Neural progenitor cell (in vitro differentiated cells): ENCODE measurements at regions not wholly inside any gene's neighbourhood (a gene's known extent, or its start where the extent isn't known, plus 50 kb on each side); places are given as distances from the start of the nearest gene placed in this dataset.

Experiments
- DNase-seq: peaks from one replicate; pipeline ENCODE4 v3.0.0-alpha.2; 2016; ENCODE audit warnings: low spot score
- H2AFZ ChIP-seq: fragments of 200-600 bp; sonication (generic); replicated peaks from 2 replicates; pipeline ENCODE4 v1.6.1; 2016; ENCODE audit warnings: antibody characterized with exemption
- H3F3A ChIP-seq: fragments of 200-600 bp; sonication (generic); 2 replicates; pipeline ENCODE4 v1.6.1; 2016; ENCODE audit warnings: antibody characterized with exemption, low read depth
- H3K27ac ChIP-seq: fragments of 200-600 bp; sonication (generic); 2 replicates; pipeline ENCODE4 v1.5.1; 2016; ENCODE audit warnings: mild to moderate bottlenecking
- H3K27me3 ChIP-seq: fragments of 200-600 bp; sonication (generic); 2 replicates; pipeline ENCODE4 v1.6.1; 2016; ENCODE audit warnings: mild to moderate bottlenecking, moderate library complexity
- H3K36me3 ChIP-seq: fragments of 200-600 bp; sonication (generic); 2 replicates; pipeline ENCODE4 v1.5.1; 2016
- H3K4me1 ChIP-seq: fragments of 200-600 bp; sonication (generic); 2 replicates; pipeline ENCODE4 v1.6.1; 2016; ENCODE audit warnings: mixed run types
- H3K4me2 ChIP-seq: fragments of 200-600 bp; sonication (generic); 2 replicates; pipeline ENCODE4 v1.6.1; 2016
- H3K4me3 ChIP-seq: fragments of 200-600 bp; sonication (generic); 2 replicates; pipeline ENCODE4 v1.5.1; 2016
- H3K79me2 ChIP-seq: fragments of 200-600 bp; sonication (generic); 2 replicates; pipeline ENCODE4 v1.6.1; 2016; ENCODE audit warnings: low read depth
- H3K9ac ChIP-seq: fragments of 200-600 bp; sonication (generic); 2 replicates; pipeline ENCODE4 v1.6.1; 2016
- H3K9me3 ChIP-seq: fragments of 200-600 bp; sonication (generic); 2 replicates; pipeline ENCODE4 v1.5.1; 2016; ENCODE audit warnings: low read depth
- H4K20me1 ChIP-seq: fragments of 200-600 bp; sonication (generic); 2 replicates; pipeline ENCODE4 v1.6.1; 2016; ENCODE audit warnings: low read depth
- H3K27ac Mint-ChIP-seq: 3 replicates; pipeline ENCODE4 v1.8.0; 2021; ENCODE audit warnings: mixed read lengths
- H3K27me3 Mint-ChIP-seq: 2 replicates; pipeline ENCODE4 v1.8.0; 2022; ENCODE audit warnings: low read depth, mild to moderate bottlenecking, inconsistent platforms, moderate library complexity, mixed read lengths; ENCODE audit not compliant: insufficient read depth
- H3K36me3 Mint-ChIP-seq: 3 replicates; pipeline ENCODE4 v1.8.0; 2021; ENCODE audit warnings: mixed read lengths
- H3K4me1 Mint-ChIP-seq: 3 replicates; pipeline ENCODE4 v1.8.0; 2021; ENCODE audit warnings: mixed read lengths
- H3K4me3 Mint-ChIP-seq: 3 replicates; pipeline ENCODE4 v1.8.0; 2021; ENCODE audit warnings: mild to moderate bottlenecking, moderate library complexity, mixed read lengths
- H3K9me3 Mint-ChIP-seq: 3 replicates; pipeline ENCODE4 v1.8.0; 2020; ENCODE audit warnings: mixed read lengths
- EZH2 ChIP-seq: fragments of 200-600 bp; sonication (generic); IDR thresholded peaks from 2 replicates; pipeline ENCODE4 v1.6.1; 2017; ENCODE audit warnings: antibody characterized with exemption, mild to moderate bottlenecking, moderate library complexity
- EZH2phosphoT487 ChIP-seq: fragments of 200-600 bp; sonication (generic); IDR thresholded peaks from 2 replicates; pipeline ENCODE4 v1.6.1; 2017; ENCODE audit warnings: antibody characterized with exemption
- TF ChIP-seq, protein P1 (sequence below): fragments of 200-600 bp; sonication (generic); IDR thresholded peaks from 2 replicates; pipeline ENCODE4 v1.5.1; 2017; ENCODE audit warnings: antibody characterized with exemption, mild to moderate bottlenecking

GRCh38 chr3:4232798-4233197 is 70.4 kb upstream of the SETMAR start:
- no peaks in the 10 kb centered on the region for H3K36me3 ChIP-seq
- H3K4me3 ChIP-seq, result no peak overlapping the region
- H3K4me2 ChIP-seq, result peak overlapping the region; percentile 58
- no peaks in the 10 kb centered on the region for H3K4me1 Mint-ChIP-seq
- no peak overlapping the region for H2AFZ ChIP-seq
- no peaks in the 10 kb centered on the region for H3K27me3 Mint-ChIP-seq
- H3K27me3 ChIP-seq, result no peaks in the 10 kb centered on the region
- no peak overlapping the region for H3K4me3 Mint-ChIP-seq
- TF ChIP-seq, protein P1, sequence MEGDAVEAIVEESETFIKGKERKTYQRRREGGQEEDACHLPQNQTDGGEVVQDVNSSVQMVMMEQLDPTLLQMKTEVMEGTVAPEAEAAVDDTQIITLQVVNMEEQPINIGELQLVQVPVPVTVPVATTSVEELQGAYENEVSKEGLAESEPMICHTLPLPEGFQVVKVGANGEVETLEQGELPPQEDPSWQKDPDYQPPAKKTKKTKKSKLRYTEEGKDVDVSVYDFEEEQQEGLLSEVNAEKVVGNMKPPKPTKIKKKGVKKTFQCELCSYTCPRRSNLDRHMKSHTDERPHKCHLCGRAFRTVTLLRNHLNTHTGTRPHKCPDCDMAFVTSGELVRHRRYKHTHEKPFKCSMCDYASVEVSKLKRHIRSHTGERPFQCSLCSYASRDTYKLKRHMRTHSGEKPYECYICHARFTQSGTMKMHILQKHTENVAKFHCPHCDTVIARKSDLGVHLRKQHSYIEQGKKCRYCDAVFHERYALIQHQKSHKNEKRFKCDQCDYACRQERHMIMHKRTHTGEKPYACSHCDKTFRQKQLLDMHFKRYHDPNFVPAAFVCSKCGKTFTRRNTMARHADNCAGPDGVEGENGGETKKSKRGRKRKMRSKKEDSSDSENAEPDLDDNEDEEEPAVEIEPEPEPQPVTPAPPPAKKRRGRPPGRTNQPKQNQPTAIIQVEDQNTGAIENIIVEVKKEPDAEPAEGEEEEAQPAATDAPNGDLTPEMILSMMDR, result no peak
- TF ChIP-seq EZH2phosphoT487 (no peak), EZH2 (no peak)
- peaks cover 7% of the 10 kb centered on the region for H3K9me3 Mint-ChIP-seq
- no peak overlapping the region for H3K27ac ChIP-seq
- H3K27ac Mint-ChIP-seq, result no peak overlapping the region
- no peak overlapping the region for H3K9ac ChIP-seq
- H4K20me1 ChIP-seq, result no peaks in the 10 kb centered on the region
- peak; percentile 16 for DNase-seq
- H3K9me3 ChIP-seq, result no peaks in the 10 kb centered on the region
- H3F3A ChIP-seq, result peaks cover 3% of the 10 kb centered on the region
- peaks cover 17% of the 10 kb centered on the region for H3K4me1 ChIP-seq
- no peaks in the 10 kb centered on the region for H3K79me2 ChIP-seq
- H3K36me3 Mint-ChIP-seq, result no peaks in the 10 kb centered on the region

DNA sequence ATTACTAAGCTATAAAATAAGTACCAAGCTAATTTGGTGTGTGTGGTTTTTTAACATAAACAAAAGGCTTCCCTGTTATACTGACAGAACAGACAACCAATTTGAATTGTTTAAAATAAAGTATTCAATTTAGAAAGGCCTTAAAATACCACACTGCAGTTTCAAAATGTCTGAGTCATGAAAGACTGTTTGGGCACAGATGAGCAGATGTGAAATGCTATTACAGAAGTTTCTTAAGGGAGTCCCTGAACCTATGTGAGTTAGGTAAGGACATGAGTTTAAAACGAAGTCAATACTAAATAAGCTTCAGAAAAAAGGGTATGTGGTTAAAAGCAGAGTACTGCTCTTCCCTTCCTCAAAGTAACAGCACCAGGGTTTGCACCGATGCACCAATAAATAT is 69.7 kb upstream of the SETMAR start:
- H3K9me3 Mint-ChIP-seq, result peaks cover 8% of the 10 kb centered on the region
- Histone ChIP-seq H3K9ac (no peak overlapping the region), H3K4me2 (peak overlapping the region; percentile 58), H3K36me3 (no peaks in the 10 kb centered on the region), H3K79me2 (no peaks in the 10 kb centered on the region), H2AFZ (no peak overlapping the region), H3F3A (peaks cover 3% of the 10 kb centered on the region), H3K9me3 (no peaks in the 10 kb centered on the region), H4K20me1 (no peaks in the 10 kb centered on the region), H3K27ac (no peak overlapping the region), H3K4me3 (no peak overlapping the region), H3K4me1 (peaks cover 17% of the 10 kb centered on the region), H3K27me3 (no peaks in the 10 kb centered on the region)
- H3K36me3 Mint-ChIP-seq, result no peaks in the 10 kb centered on the region
- no peak overlapping the region for H3K4me3 Mint-ChIP-seq
- DNase-seq, result no peak
- H3K27me3 Mint-ChIP-seq, result no peaks in the 10 kb centered on the region
- TF ChIP-seq EZH2phosphoT487, result no peak
- TF ChIP-seq EZH2, result no peak
- TF ChIP-seq, protein P1, result no peak
- H3K4me1 Mint-ChIP-seq, result no peaks in the 10 kb centered on the region
- H3K27ac Mint-ChIP-seq, result no peak overlapping the region

- H3K4me1 Mint-ChIP-seq, result no peaks in the 10 kb centered on the region
- Histone ChIP-seq H3K9ac (no peak overlapping the region), H3F3A (peaks cover 3% of the 10 kb centered on the region), H3K79me2 (no peaks in the 10 kb centered on the region), H3K36me3 (no peaks in the 10 kb centered on the region), H3K4me1 (peaks cover 17% of the 10 kb centered on the region), H4K20me1 (no peaks in the 10 kb centered on the region), H3K4me2 (no peak overlapping the region), H2AFZ (no peak overlapping the region), H3K4me3 (no peak overlapping the region), H3K27me3 (no peaks in the 10 kb centered on the region), H3K9me3 (no peaks in the 10 kb centered on the region), H3K27ac (no peak overlapping the region)
- H3K9me3 Mint-ChIP-seq, result peaks cover 8% of the 10 kb centered on the region
- no peaks in the 10 kb centered on the region for H3K27me3 Mint-ChIP-seq
- no peak overlapping the region for H3K4me3 Mint-ChIP-seq
- no peaks in the 10 kb centered on the region for H3K36me3 Mint-ChIP-seq
- no peak overlapping the region for H3K27ac Mint-ChIP-seq
- TF ChIP-seq EZH2phosphoT487, result no peak
- TF ChIP-seq, protein P1, result no peak
- no peak for TF ChIP-seq EZH2
- no peak for DNase-seq
These were observed 68.3 kb upstream of the SETMAR start for GRCh38 chr3:4234889-4235288.

- H3K4me1 Mint-ChIP-seq, result no peaks in the 10 kb centered on the region
- no peak overlapping the region for H3K4me3 Mint-ChIP-seq
- no peak overlapping the region for H3K27ac Mint-ChIP-seq
- no peaks in the 10 kb centered on the region for H3K36me3 Mint-ChIP-seq
- no peak for DNase-seq
- H3K9me3 Mint-ChIP-seq, result peaks cover 8% of the 10 kb centered on the region
- no peaks in the 10 kb centered on the region for H4K20me1 ChIP-seq
- no peak overlapping the region for H3K9ac ChIP-seq
- H3K27ac ChIP-seq, result no peak overlapping the region
- H3K27me3 Mint-ChIP-seq, result no peaks in the 10 kb centered on the region
- H2AFZ ChIP-seq, result no peak overlapping the region
- TF ChIP-seq EZH2phosphoT487 (no peak), EZH2 (no peak)
- TF ChIP-seq, protein P1, result no peak
- no peaks in the 10 kb centered on the region for H3K9me3 ChIP-seq
- H3K4me2 ChIP-seq, result no peak overlapping the region
- peaks cover 17% of the 10 kb centered on the region for H3K4me1 ChIP-seq
- no peak overlapping the region for H3K4me3 ChIP-seq
- H3K36me3 ChIP-seq, result no peaks in the 10 kb centered on the region
- no peaks in the 10 kb centered on the region for H3K79me2 ChIP-seq
- H3K27me3 ChIP-seq, result no peaks in the 10 kb centered on the region
- H3F3A ChIP-seq, result peaks cover 3% of the 10 kb centered on the region
These were observed 67.5 kb upstream of the SETMAR start for GRCh38 chr3:4235690-4236089.
